ENCODE measurements at regions not wholly inside any gene's neighbourhood (a gene's known extent, or its start where the extent isn't known, plus 50 kb on each side); places are given as distances from the start of the nearest gene placed in this dataset.

- Histone ChIP-seq H3K18ac (ENCODE audit: extremely low read depth, low read length) (no peak overlapping the region), H3K79me1 (ENCODE audit: low read depth, low read length) (no peaks in the 10 kb centered on the region), H3K79me2 (ENCODE audit: control insufficient read depth in 1 of 2, insufficient read depth in 2 of 2, low read length in 2 of 2) (no peaks in the 10 kb centered on the region), H2BK15ac (ENCODE audit: low read length) (no peak overlapping the region), H3K14ac (ENCODE audit: insufficient read length) (no peak overlapping the region), H2BK20ac (ENCODE audit: low read length) (no peak overlapping the region), H2BK12ac (ENCODE audit: low read depth, low read length) (no peak overlapping the region), H3K23me2 (ENCODE audit: low read depth, low read length) (no peaks in the 10 kb centered on the region), H4K8ac (ENCODE audit: extremely low read depth, insufficient read depth, low read length) (no peak overlapping the region), H3K27ac (ENCODE audit: low read depth, low read length) (no peak overlapping the region), H3K4me1 (replicated peaks in 1 of 4; ENCODE audit: control insufficient read depth in 3 of 4, insufficient read depth in 4 of 4, low read length in 3 of 4) (peaks cover 0 to 2% (median 0%) of the 10 kb centered on the region in 4 experiments; a peak in 1 of 7 replicates), H2AFZ (ENCODE audit: low read length) (no peak overlapping the region), H4K5ac (ENCODE audit: insufficient read length, low read depth, low read length) (no peak overlapping the region), H3K27me3 (replicated peaks in 1 of 4; ENCODE audit: control insufficient read depth in 3 of 4, extremely low read depth in 1 of 4, insufficient read depth in 3 of 4, low read length in 3 of 4) (peaks cover 0 to 2% (median 0%) of the 10 kb centered on the region in 4 experiments; a peak in 1 of 7 replicates), H3K9ac (replicated peaks in 1 of 4; ENCODE audit: extremely low read depth in 1 of 4, low read depth in 3 of 4, low read length in 3 of 4) (no peak overlapping the region), H3K4me2 (ENCODE audit: insufficient read depth in 1 of 2, low read depth in 2 of 2, low read length in 2 of 2) (no peak overlapping the region), H3K36me3 (ENCODE audit: control insufficient read depth in 2 of 4, insufficient read depth in 4 of 4, low read length in 3 of 4) (no peaks in the 10 kb centered on the region), H2AK5ac (ENCODE audit: low read depth, low read length) (no peak overlapping the region), H3K9me3 (ENCODE audit: insufficient read depth in 2 of 2, low read depth in 1 of 2, low read length in 1 of 2) (no peaks in the 10 kb centered on the region), H3K23ac (ENCODE audit: insufficient read length) (no peak overlapping the region), H3K56ac (replicated peaks; ENCODE audit: insufficient read length, low read depth, low read length) (no peak overlapping the region), H4K20me1 (replicated peaks in 1 of 2; ENCODE audit: control insufficient read depth in 1 of 2, insufficient read depth in 2 of 2, low read length in 2 of 2) (no peaks in the 10 kb centered on the region), H4K91ac (replicated peaks; ENCODE audit: insufficient read length, low read length) (no peak overlapping the region), H2BK5ac (ENCODE audit: low read depth, low read length) (no peak overlapping the region), H2BK120ac (replicated peaks; ENCODE audit: low read depth, low read length) (no peak overlapping the region), H3K4me3 (ENCODE audit: extremely low read depth in 1 of 4, insufficient read depth in 2 of 4, low read depth in 3 of 4, low read length in 4 of 4) (no peak overlapping the region), H3K4ac (replicated peaks; ENCODE audit: insufficient read length, low read depth, low read length) (no peak overlapping the region)
- no peak for DNase-seq (ENCODE audit: low read depth in 1 of 2, low spot score in 2 of 2)
- no peak for FAIRE-seq
- ChIA-PET POLR2A (ENCODE audit: partially characterized antibody) (no interaction called here), CTCF (ENCODE audit: partially characterized antibody) (interaction anchor here (1.1 kb wide), 1 partner anchor 12 kb away, joined by 3 read pairs; no protein-coding TSS in a partner anchor)
- TF ChIP-seq BRCA1 (IDR thresholded peaks at IDR 0.05; ENCODE audit: low read depth, low read length) (no peak), POLR2A (IDR thresholded peaks at IDR 0.05; ENCODE audit: control extremely low read depth in 1 of 2, low read depth in 2 of 2, low read length in 2 of 2) (no peak), FOSL1 (IDR thresholded peaks at IDR 0.05; ENCODE audit: insufficient read depth, low read depth, low read length) (no peak), RFX5 (IDR thresholded peaks at IDR 0.05; ENCODE audit: borderline replicate concordance, low read depth, low read length) (no peak), TBP (IDR thresholded peaks at IDR 0.05; ENCODE audit: low read depth, low read length) (no peak)
- WGBS, 2 experiments (ENCODE audit: extremely low coverage in 1 of 2, insufficient coverage in 1 of 2, insufficient read length in 1 of 2, insufficient replicate concordance in 2 of 2, low coverage in 1 of 2, low lambda C conversion rate in 2 of 2, missing lambda C conversion rate in 1 of 2) = 91% methylated on average over 3 of the region's 3 CpGs; no CpG with 5 or more reads in 1 of the 2 experiments
These were observed 114.2 kb upstream of the THRB start for GRCh38 chr3:24608701-24609390.

Measured in H1 (cell line).